H9 (cell line): ENCODE measurements at regions not wholly inside any gene's neighbourhood (a gene's known extent, or its start where the extent isn't known, plus 50 kb on each side); places are given as distances from the start of the nearest gene placed in this dataset.

ENCODE experiments used
- DNase-seq: peaks from one replicate; pipeline ENCODE4 v3.0.0-alpha.2; 2017
- H2AFZ ChIP-seq: one replicate; pipeline ENCODE4 v1.6.1; 2013; ENCODE audit warnings: mild to moderate bottlenecking, low read length, control low read depth, moderate library complexity
- H2AK5ac ChIP-seq: 2 replicates; pipeline ENCODE4 v1.6.1; 2013; ENCODE audit warnings: low read length, control low read depth, mixed read lengths; ENCODE audit not compliant: insufficient read length
- H2BK120ac ChIP-seq: one replicate; pipeline ENCODE4 v1.6.1; 2013; ENCODE audit warnings: low read depth, mild to moderate bottlenecking, low read length, control low read depth, inconsistent platforms; ENCODE audit not compliant: poor library complexity, severe bottlenecking
- H2BK12ac ChIP-seq: 2 replicates; pipeline ENCODE4 v1.6.1; 2013; ENCODE audit warnings: low read length, control low read depth, mixed read lengths, low read depth; ENCODE audit not compliant: insufficient read length
- H2BK15ac ChIP-seq: 2 replicates; pipeline ENCODE4 v1.6.1; 2013; ENCODE audit warnings: low read depth, low read length, control low read depth
- H2BK20ac ChIP-seq: one replicate; pipeline ENCODE4 v1.6.1; 2013; ENCODE audit warnings: low read depth, mild to moderate bottlenecking, low read length, control low read depth, inconsistent platforms; ENCODE audit not compliant: poor library complexity, severe bottlenecking
- H2BK5ac ChIP-seq: 2 replicates; pipeline ENCODE4 v1.6.1; 2013; ENCODE audit warnings: low read length, control low read depth, mixed read lengths; ENCODE audit not compliant: insufficient read length
- H3K14ac ChIP-seq: 2 replicates; pipeline ENCODE4 v1.6.1; 2013; ENCODE audit warnings: low read length, control low read depth; ENCODE audit not compliant: insufficient read depth
- H3K18ac ChIP-seq: 2 replicates; pipeline ENCODE4 v1.6.1; 2013; ENCODE audit warnings: low read depth, mild to moderate bottlenecking, mixed read lengths, low read length, control low read depth; ENCODE audit not compliant: insufficient read length
- H3K23ac ChIP-seq: 2 replicates; pipeline ENCODE4 v1.6.1; 2013; ENCODE audit warnings: low read length, control low read depth, mixed read lengths, low read depth; ENCODE audit not compliant: insufficient read length
- H3K23me2 ChIP-seq: 2 replicates; pipeline ENCODE4 v1.6.1; 2013; ENCODE audit warnings: low read depth, mild to moderate bottlenecking, mixed read lengths, low read length, control low read depth; ENCODE audit not compliant: insufficient read length, poor library complexity, severe bottlenecking
- H3K27ac ChIP-seq: 2 replicates; pipeline ENCODE4 v1.5.1; 2013; ENCODE audit warnings: low read length, control low read depth, mixed read lengths, low read depth; ENCODE audit not compliant: insufficient read length
- H3K27me3 ChIP-seq: 2 replicates; pipeline ENCODE4 v1.6.1; 2013; ENCODE audit warnings: low read length, control low read depth, inconsistent platforms; ENCODE audit not compliant: insufficient read depth
- H3K4ac ChIP-seq: 2 replicates; pipeline ENCODE4 v1.6.1; 2013; ENCODE audit warnings: low read depth, mild to moderate bottlenecking, control low read depth, inconsistent platforms, low read length, moderate library complexity
- H3K4me1 ChIP-seq: 2 replicates; pipeline ENCODE4 v1.6.1; 2013; ENCODE audit warnings: low read length, control low read depth, inconsistent platforms; ENCODE audit not compliant: insufficient read depth
- H3K4me2 ChIP-seq: 2 replicates; pipeline ENCODE4 v1.6.1; 2013; ENCODE audit warnings: low read length, control low read depth, mixed read lengths; ENCODE audit not compliant: insufficient read length, insufficient read depth
- H3K56ac ChIP-seq: 2 replicates; pipeline ENCODE4 v1.6.1; 2013; ENCODE audit warnings: low read depth, mild to moderate bottlenecking, mixed read lengths, low read length, control low read depth; ENCODE audit not compliant: insufficient read length
- H3K79me1 ChIP-seq: 2 replicates; pipeline ENCODE4 v1.6.1; 2013; ENCODE audit warnings: low read depth, mild to moderate bottlenecking, moderate library complexity, low read length, control low read depth, inconsistent platforms; ENCODE audit not compliant: insufficient read depth, poor library complexity, severe bottlenecking
- H3K79me2 ChIP-seq: 2 replicates; pipeline ENCODE4 v1.6.1; 2013; ENCODE audit warnings: low read length, control low read depth, inconsistent platforms; ENCODE audit not compliant: insufficient read depth
- H3K9ac ChIP-seq: 2 replicates; pipeline ENCODE4 v1.6.1; 2013; ENCODE audit warnings: low read length, control low read depth, mixed read lengths; ENCODE audit not compliant: insufficient read length; ENCODE audit errors: extremely low read depth
- H3K9me3 ChIP-seq: one replicate; pipeline ENCODE4 v1.6.1; 2013; ENCODE audit warnings: low read depth, low read length, inconsistent platforms; ENCODE audit not compliant: control insufficient read depth
- H3T11ph ChIP-seq: one replicate; pipeline ENCODE4 v1.6.1; 2013; ENCODE audit warnings: mild to moderate bottlenecking, low read length, control low read depth, inconsistent platforms
- H4K20me1 ChIP-seq: one replicate; pipeline ENCODE4 v1.6.1; 2013; ENCODE audit not compliant: control insufficient read depth, insufficient read length, insufficient read depth
- H4K5ac ChIP-seq: 2 replicates; pipeline ENCODE4 v1.6.1; 2013; ENCODE audit warnings: low read depth, mild to moderate bottlenecking, mixed read lengths, low read length, control low read depth; ENCODE audit not compliant: insufficient read length
- H4K8ac ChIP-seq: replicated peaks from 2 replicates; pipeline ENCODE4 v1.6.1; 2013; ENCODE audit warnings: low read length, control low read depth, mixed read lengths, low read depth; ENCODE audit not compliant: insufficient read length
- H4K91ac ChIP-seq: 2 replicates; pipeline ENCODE4 v1.6.1; 2013; ENCODE audit warnings: low read depth, mild to moderate bottlenecking, moderate library complexity, mixed read lengths, low read length, control low read depth; ENCODE audit not compliant: insufficient read length
- H3K27ac Mint-ChIP-seq, 3 experiments: 2 replicates in 2 of 3; 3 replicates in 1 of 3; pipeline ENCODE4 v1.8.0; 2020 to 2021; ENCODE audit warnings: mixed read lengths in 3 of 3, mild to moderate bottlenecking in 1 of 3, moderate library complexity in 1 of 3
- H3K27me3 Mint-ChIP-seq: 2 replicates; pipeline ENCODE4 v1.8.0; 2021; ENCODE audit warnings: low read depth, mild to moderate bottlenecking, moderate library complexity, mixed read lengths
- H3K36me3 Mint-ChIP-seq, 3 experiments: 2 replicates in 2 of 3; 3 replicates in 1 of 3; pipeline ENCODE4 v1.8.0; 2020 to 2021; ENCODE audit warnings: low read depth in 3 of 3, mixed read lengths in 3 of 3; ENCODE audit not compliant: insufficient read depth in 1 of 3
- H3K4me1 Mint-ChIP-seq, 2 experiments: 2 replicates each; pipeline ENCODE4 v1.8.0; 2020; ENCODE audit warnings: mixed read lengths in 2 of 2
- H3K4me3 Mint-ChIP-seq, 2 experiments: 2 replicates in 1 of 2; 3 replicates in 1 of 2; pipeline ENCODE4 v1.8.0; 2020 to 2021; ENCODE audit warnings: mild to moderate bottlenecking in 2 of 2, mixed read lengths in 2 of 2, moderate library complexity in 1 of 2
- H3K9me3 Mint-ChIP-seq, 2 experiments: 2 replicates in 1 of 2; 3 replicates in 1 of 2; pipeline ENCODE4 v1.8.0; 2020; ENCODE audit warnings: mild to moderate bottlenecking in 2 of 2, mixed read lengths in 2 of 2, moderate library complexity in 1 of 2
- CTCF ChIP-seq: fragments of 200-600 bp; sonication (generic); conservative IDR thresholded peaks from 3 replicates; pipeline ENCODE4 v1.8.0; 2021; ENCODE audit warnings: antibody characterized with exemption, mild to moderate bottlenecking
- WGBS: extraction: QIAGEN DNeasy Blood & Tissue Kit; methylation state at CpG from one replicate; pipeline ENCODE4 v1.1.7; 2013; ENCODE audit warnings: missing lambda C conversion rate, low lambda C conversion rate, mixed read lengths; ENCODE audit not compliant: insufficient read length; ENCODE audit errors: extremely low coverage; 5-methylcytosine and 5-hydroxymethylcytosine counted together

GRCh38 chr3:146705225-146705624 is 100.1 kb upstream of the PLSCR5 start:
- WGBS: no CpG with 5 or more reads among the region's 2 CpGs
- no peak for TF ChIP-seq CTCF
- no peaks in the 10 kb centered on the region for H3K4me1 Mint-ChIP-seq

More at GRCh38 chr3:146705225-146705624, 100.1 kb upstream of the PLSCR5 start:
- no peak overlapping the region for H2AFZ ChIP-seq
- no peak overlapping the region for H2AK5ac ChIP-seq
- no peak overlapping the region for H3K56ac ChIP-seq
- no peak overlapping the region for H3K9ac ChIP-seq
- no peak overlapping the region for H4K5ac ChIP-seq
- no peak overlapping the region for H4K91ac ChIP-seq
- H3K79me2 ChIP-seq: no peaks in the 10 kb centered on the region
- H4K20me1 ChIP-seq: no peaks in the 10 kb centered on the region
- H3K27ac Mint-ChIP-seq: no peak overlapping the region
- no peak overlapping the region for H3K4me2 ChIP-seq
- no peak overlapping the region for H3K23ac ChIP-seq
- no peak overlapping the region for H3T11ph ChIP-seq
- no peak overlapping the region for H2BK15ac ChIP-seq
- H2BK120ac ChIP-seq: no peak overlapping the region
- no peaks in the 10 kb centered on the region for H3K36me3 Mint-ChIP-seq
- H3K9me3 ChIP-seq: no peaks in the 10 kb centered on the region
- DNase-seq: no peak
- no peak overlapping the region for H3K4ac ChIP-seq
- H3K27me3 Mint-ChIP-seq: no peaks in the 10 kb centered on the region
- H3K14ac ChIP-seq: no peak overlapping the region
- H2BK12ac ChIP-seq: no peak overlapping the region
- no peak overlapping the region for H3K4me3 Mint-ChIP-seq
- no peak overlapping the region for H2BK5ac ChIP-seq
- H2BK20ac ChIP-seq: no peak overlapping the region
- no peak overlapping the region for H3K27ac ChIP-seq
- no peaks in the 10 kb centered on the region for H3K4me1 ChIP-seq
- no peaks in the 10 kb centered on the region for H3K23me2 ChIP-seq
- no peak overlapping the region for H3K18ac ChIP-seq
- no peak overlapping the region for H4K8ac ChIP-seq
- no peaks in the 10 kb centered on the region for H3K9me3 Mint-ChIP-seq
- no peaks in the 10 kb centered on the region for H3K79me1 ChIP-seq
- no peaks in the 10 kb centered on the region for H3K27me3 ChIP-seq
